IPS DF 4.7 (cell line): ENCODE measurements at regions not wholly inside any gene's neighbourhood (a gene's known extent, or its start where the extent isn't known, plus 50 kb on each side); places are given as distances from the start of the nearest gene placed in this dataset.
"Not testable (repeated sequence)": the region's sequence is repeated elsewhere in the genome, so short reads cannot be mapped to it uniquely, and the experiment has no call there.

Source experiments
- DNase-seq: peaks from one replicate; pipeline ENCODE4 v3.0.0-alpha.2; 2013; ENCODE audit warnings: low spot score; ENCODE audit errors: extremely low read depth

- DNase-seq = no peak
Observed at GRCh38 chr7:25735674-25736242, 416.2 kb upstream of the NFE2L3 start.

GRCh38 chr7:25738528-25738927 lies 413.5 kb upstream of the NFE2L3 start:
- DNase-seq = no peak

- DNase-seq = no peak
Observed at GRCh38 chr7:25739143-25739542, 412.9 kb upstream of the NFE2L3 start.

- DNase-seq = no peak
Observed at GRCh38 chr7:25742316-25742715, 409.7 kb upstream of the NFE2L3 start.

- not testable (repeated sequence) for DNase-seq
Observed at GRCh38 chr7:25743670-25744451, 408.1 kb upstream of the NFE2L3 start.

GRCh38 chr7:25750744-25751508 lies 401.1 kb upstream of the NFE2L3 start:
- DNase-seq = no peak

GRCh38 chr7:25752154-25752553 lies 399.8 kb upstream of the NFE2L3 start:
- DNase-seq = no peak

- DNase-seq = no peak
Observed at GRCh38 chr7:25752967-25753791, 398.8 kb upstream of the NFE2L3 start.

GRCh38 chr7:25753837-25754236 lies 398.2 kb upstream of the NFE2L3 start:
- no peak for DNase-seq

GRCh38 chr7:25754333-25754732 lies 397.7 kb upstream of the NFE2L3 start:
- DNase-seq = no peak

GRCh38 chr7:25754751-25755150 lies 397.2 kb upstream of the NFE2L3 start:
- DNase-seq = no peak

- no peak for DNase-seq
Observed at GRCh38 chr7:25756601-25757000, 395.4 kb upstream of the NFE2L3 start.

GRCh38 chr7:25758559-25758958 lies 393.4 kb upstream of the NFE2L3 start:
- no peak for DNase-seq

GRCh38 chr7:25759286-25759685 lies 392.7 kb upstream of the NFE2L3 start:
- DNase-seq = no peak

GRCh38 chr7:25759748-25760147 lies 392.2 kb upstream of the NFE2L3 start:
- DNase-seq = peak; percentile 46

GRCh38 chr7:25762511-25763462 lies 389.2 kb upstream of the NFE2L3 start:
- no peak for DNase-seq

GRCh38 chr7:25763463-25763860 lies 388.5 kb upstream of the NFE2L3 start:
- DNase-seq = no peak

- DNase-seq = no peak
Observed at GRCh38 chr7:25765110-25765655, 386.8 kb upstream of the NFE2L3 start.

GRCh38 chr7:25770235-25770634 lies 381.8 kb upstream of the NFE2L3 start:
- DNase-seq = no peak

- DNase-seq = no peak
Observed at GRCh38 chr7:25770670-25771069, 381.3 kb upstream of the NFE2L3 start.
